ENCODE measurements at regions not wholly inside any gene's neighbourhood (a gene's known extent, or its start where the extent isn't known, plus 50 kb on each side); places are given as distances from the start of the nearest gene placed in this dataset.

- Mint-ChIP-seq H3K4me1 (ENCODE audit: low read depth) (no peaks in the 10 kb centered on the region), H3K27me3 (no peaks in the 10 kb centered on the region), H3K9me3 (peaks cover 1% of the 10 kb centered on the region), H3K36me3 (ENCODE audit: low read depth) (no peaks in the 10 kb centered on the region), H3K4me3 (no peak overlapping the region), H3K27ac (no peak overlapping the region)
- Histone ChIP-seq H3K4me3 (ENCODE audit: low read length) (no peak overlapping the region), H3K4me1 (ENCODE audit: insufficient read depth, low read length) (no peaks in the 10 kb centered on the region), H3K27ac (ENCODE audit: low read depth in 1 of 2, low read length in 2 of 2) (no peak overlapping the region), H3K27me3 (ENCODE audit: control insufficient read depth in 1 of 2, insufficient read depth in 2 of 2, low read length in 2 of 2) (no peaks in the 10 kb centered on the region), H3K36me3 (ENCODE audit: insufficient read depth, low read length) (no peaks in the 10 kb centered on the region), H3K9me3 (ENCODE audit: control insufficient read depth in 1 of 2, insufficient read depth in 1 of 2, low read length in 2 of 2) (no peaks in the 10 kb centered on the region)
- TF ChIP-seq CTCF (IDR thresholded peaks at IDR 0.05) = no peak
- CTCF ChIA-PET = no interaction called here
- ATAC-seq (ENCODE audit: poor library complexity) = no peak
- intact Hi-C loops (cut with DNase I, micrococcal nuclease) = no loop called here
- DNase-seq = no peak
- POLR2A ChIA-PET = no interaction called here
Measured at GRCh38 chr3:21888656-21889055, 137.6 kb upstream of the ZNF385D start.

- no peaks in the 10 kb centered on the region for H3K4me1 Mint-ChIP-seq (ENCODE audit: low read depth)
- H3K4me3 Mint-ChIP-seq = no peak overlapping the region
- ATAC-seq (ENCODE audit: poor library complexity) (no peak), DNase-seq (no peak)
- no peaks in the 10 kb centered on the region for H3K9me3 Mint-ChIP-seq
- H3K4me1 ChIP-seq (ENCODE audit: insufficient read depth, low read length) = no peaks in the 10 kb centered on the region
- no peak overlapping the region for H3K27ac Mint-ChIP-seq
- intact Hi-C loops (cut with DNase I, micrococcal nuclease) = no loop called here
- H3K36me3 Mint-ChIP-seq (ENCODE audit: low read depth) = no peaks in the 10 kb centered on the region
- no peaks in the 10 kb centered on the region for H3K36me3 ChIP-seq (ENCODE audit: insufficient read depth, low read length)
- H3K27ac ChIP-seq (ENCODE audit: low read depth in 1 of 2, low read length in 2 of 2) = no peak overlapping the region
- H3K27me3 ChIP-seq (ENCODE audit: control insufficient read depth in 1 of 2, insufficient read depth in 2 of 2, low read length in 2 of 2) = no peaks in the 10 kb centered on the region
- no peak overlapping the region for H3K4me3 ChIP-seq (ENCODE audit: low read length)
- POLR2A ChIA-PET = no interaction called here
- H3K9me3 ChIP-seq (ENCODE audit: control insufficient read depth in 1 of 2, insufficient read depth in 1 of 2, low read length in 2 of 2) = no peaks in the 10 kb centered on the region
- CTCF ChIA-PET = no interaction called here
- TF ChIP-seq CTCF (IDR thresholded peaks at IDR 0.05) = no peak
- H3K27me3 Mint-ChIP-seq = no peaks in the 10 kb centered on the region
Measured at GRCh38 chr3:21889166-21889565, 138.2 kb upstream of the ZNF385D start.

GRCh38 chr3:21892104-21892503, 141.1 kb upstream of the ZNF385D start:
- no peaks in the 10 kb centered on the region for H3K36me3 ChIP-seq (ENCODE audit: insufficient read depth, low read length)
- H3K27me3 ChIP-seq (ENCODE audit: control insufficient read depth in 1 of 2, insufficient read depth in 2 of 2, low read length in 2 of 2) = no peaks in the 10 kb centered on the region
- ChIA-PET POLR2A (no interaction called here), CTCF (no interaction called here)
- no peak for TF ChIP-seq CTCF (IDR thresholded peaks at IDR 0.05)
- H3K4me1 ChIP-seq (ENCODE audit: insufficient read depth, low read length) = no peaks in the 10 kb centered on the region
- no peaks in the 10 kb centered on the region for H3K9me3 ChIP-seq (ENCODE audit: control insufficient read depth in 1 of 2, insufficient read depth in 1 of 2, low read length in 2 of 2)
- Mint-ChIP-seq H3K9me3 (no peaks in the 10 kb centered on the region), H3K27me3 (no peaks in the 10 kb centered on the region), H3K4me3 (no peak overlapping the region), H3K4me1 (ENCODE audit: low read depth) (no peaks in the 10 kb centered on the region), H3K27ac (no peak overlapping the region), H3K36me3 (ENCODE audit: low read depth) (no peaks in the 10 kb centered on the region)
- no peak overlapping the region for H3K27ac ChIP-seq (ENCODE audit: low read depth in 1 of 2, low read length in 2 of 2)
- intact Hi-C loops (cut with DNase I, micrococcal nuclease) = no loop called here
- DNase-seq (no peak), ATAC-seq (ENCODE audit: poor library complexity) (no peak)
- H3K4me3 ChIP-seq (ENCODE audit: low read length) = no peak overlapping the region

All from CD4-positive, alpha-beta T cell (primary cell).